NT2/D1 (cell line): ENCODE measurements at regions not wholly inside any gene's neighbourhood (a gene's known extent, or its start where the extent isn't known, plus 50 kb on each side); places are given as distances from the start of the nearest gene placed in this dataset.

ENCODE experiments used
- DNase-seq: peaks from one replicate; pipeline ENCODE4 v3.0.0-alpha.2; 2011; ENCODE audit warnings: low read depth, low spot score
- H3K27me3 ChIP-seq: 2 replicates; pipeline ENCODE4 v1.6.0; 2011; ENCODE audit warnings: mild to moderate bottlenecking; ENCODE audit not compliant: insufficient read length, insufficient read depth
- H3K36me3 ChIP-seq: 2 replicates; pipeline ENCODE4 v1.6.1; 2011; ENCODE audit warnings: mild to moderate bottlenecking, low read length, mixed read lengths; ENCODE audit not compliant: insufficient read depth, insufficient read length
- H3K4me1 ChIP-seq: 2 replicates; pipeline ENCODE4 v1.5.1; 2011; ENCODE audit not compliant: insufficient read depth, insufficient read length
- H3K4me3 ChIP-seq: 2 replicates; pipeline ENCODE4 v1.5.1; 2011; ENCODE audit warnings: low read depth; ENCODE audit not compliant: insufficient read length
- H3K9ac ChIP-seq: 2 replicates; pipeline ENCODE4 v1.6.0; 2011; ENCODE audit warnings: low read depth; ENCODE audit not compliant: insufficient read length
- H3K9me3 ChIP-seq: 2 replicates; pipeline ENCODE4 v1.5.1; 2011; ENCODE audit warnings: mild to moderate bottlenecking, low read length; ENCODE audit not compliant: insufficient read depth
- SUZ12 ChIP-seq: IDR thresholded peaks from 2 replicates; pipeline ENCODE4 v1.6.1; 2011; ENCODE audit not compliant: insufficient read length, insufficient read depth; ENCODE audit errors: extremely low read depth
- YY1 ChIP-seq: IDR thresholded peaks from 2 replicates; pipeline ENCODE4 v1.6.1; 2011; ENCODE audit not compliant: insufficient read length, insufficient read depth
- ZNF274 ChIP-seq: IDR thresholded peaks from 2 replicates; pipeline ENCODE4 v1.6.1; 2011; ENCODE audit warnings: mild to moderate bottlenecking, low read depth, low read length

GRCh38 chr5:155451106-155451505 is 437.6 kb downstream of the KIF4B start:
- TF ChIP-seq YY1 (no peak), SUZ12 (no peak), ZNF274 (no peak)
- Histone ChIP-seq H3K4me1 (no peaks in the 10 kb centered on the region), H3K27me3 (no peaks in the 10 kb centered on the region), H3K9ac (no peak overlapping the region), H3K9me3 (no peaks in the 10 kb centered on the region), H3K4me3 (no peak overlapping the region), H3K36me3 (no peaks in the 10 kb centered on the region)
- no peak for DNase-seq

- no peak for DNase-seq
- Histone ChIP-seq H3K27me3 (no peaks in the 10 kb centered on the region), H3K9ac (no peak overlapping the region), H3K4me1 (no peaks in the 10 kb centered on the region), H3K9me3 (no peaks in the 10 kb centered on the region), H3K36me3 (no peaks in the 10 kb centered on the region), H3K4me3 (no peak overlapping the region)
- no peak for TF ChIP-seq ZNF274
- TF ChIP-seq SUZ12, result no peak
- TF ChIP-seq YY1, result no peak
These were observed 442.4 kb downstream of the KIF4B start for GRCh38 chr5:155455791-155456514.

GRCh38 chr5:155459889-155460500 is 446.4 kb downstream of the KIF4B start:
- no peaks in the 10 kb centered on the region for H3K36me3 ChIP-seq
- TF ChIP-seq YY1, result no peak
- TF ChIP-seq ZNF274, result no peak
- no peaks in the 10 kb centered on the region for H3K4me1 ChIP-seq
- no peak for DNase-seq
- no peak overlapping the region for H3K9ac ChIP-seq
- no peaks in the 10 kb centered on the region for H3K9me3 ChIP-seq
- no peaks in the 10 kb centered on the region for H3K27me3 ChIP-seq
- H3K4me3 ChIP-seq, result no peak overlapping the region

DNA sequence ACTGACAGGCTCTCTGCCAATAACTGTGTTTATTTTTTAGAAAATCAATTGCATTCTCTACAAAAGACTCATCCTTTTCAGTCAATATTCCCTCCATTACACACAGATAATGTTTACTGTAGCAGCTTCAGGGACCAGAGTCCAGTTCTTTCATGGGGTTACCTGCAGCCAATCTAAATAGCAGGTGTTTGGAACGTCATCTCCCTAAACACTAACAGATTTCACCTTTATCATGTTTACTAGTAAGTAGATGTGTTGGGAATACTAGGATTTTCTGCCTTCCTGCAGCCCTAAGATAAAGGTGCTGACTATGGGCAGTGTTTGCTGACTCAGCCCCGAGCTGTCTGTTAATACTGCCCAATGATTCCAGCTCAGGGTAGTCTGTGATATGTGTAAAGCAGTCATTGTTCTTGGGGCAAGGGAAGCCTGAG is 447.0 kb downstream of the KIF4B start:
- no peak overlapping the region for H3K9ac ChIP-seq
- no peak for TF ChIP-seq YY1
- TF ChIP-seq ZNF274, result no peak
- no peak for TF ChIP-seq SUZ12
- H3K4me1 ChIP-seq, result no peaks in the 10 kb centered on the region
- no peaks in the 10 kb centered on the region for H3K27me3 ChIP-seq
- no peaks in the 10 kb centered on the region for H3K36me3 ChIP-seq
- H3K4me3 ChIP-seq, result no peak overlapping the region
- DNase-seq, result no peak
- no peaks in the 10 kb centered on the region for H3K9me3 ChIP-seq

GRCh38 chr5:155461304-155461703 is 447.7 kb downstream of the KIF4B start:
- TF ChIP-seq SUZ12, result no peak
- TF ChIP-seq ZNF274, result no peak
- TF ChIP-seq YY1, result no peak
- H3K36me3 ChIP-seq, result no peaks in the 10 kb centered on the region
- H3K27me3 ChIP-seq, result no peaks in the 10 kb centered on the region
- H3K9ac ChIP-seq, result no peak overlapping the region
- H3K9me3 ChIP-seq, result no peaks in the 10 kb centered on the region
- H3K4me1 ChIP-seq, result no peaks in the 10 kb centered on the region
- DNase-seq, result no peak
- H3K4me3 ChIP-seq, result no peak overlapping the region

DNA sequence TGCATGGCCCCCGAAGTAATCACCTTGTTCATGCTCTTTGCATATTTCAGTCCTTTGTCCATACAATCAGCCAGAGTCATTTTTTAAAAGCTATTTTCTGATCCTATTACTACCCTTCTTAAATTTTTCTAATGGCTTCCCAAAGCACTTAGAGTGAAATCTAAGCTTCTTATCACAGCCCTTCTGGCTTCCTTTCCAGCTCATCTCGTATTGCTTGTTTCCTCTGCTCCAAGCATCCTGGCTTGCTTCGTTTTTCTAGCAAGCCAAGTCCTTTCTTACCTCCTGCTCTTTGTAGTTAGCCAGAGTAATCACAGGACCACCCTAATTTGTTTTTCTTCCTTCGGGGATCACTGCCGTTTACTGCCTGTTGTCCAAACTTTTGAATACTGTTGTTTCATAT is 453.3 kb downstream of the KIF4B start:
- H3K4me3 ChIP-seq, result no peak overlapping the region
- H3K9ac ChIP-seq, result no peak overlapping the region
- H3K36me3 ChIP-seq, result no peaks in the 10 kb centered on the region
- no peaks in the 10 kb centered on the region for H3K9me3 ChIP-seq
- H3K4me1 ChIP-seq, result no peaks in the 10 kb centered on the region
- no peaks in the 10 kb centered on the region for H3K27me3 ChIP-seq
- TF ChIP-seq SUZ12, result no peak
- no peak for TF ChIP-seq ZNF274
- no peak for TF ChIP-seq YY1
- no peak for DNase-seq

- no peaks in the 10 kb centered on the region for H3K27me3 ChIP-seq
- no peak for TF ChIP-seq ZNF274
- no peak for TF ChIP-seq SUZ12
- TF ChIP-seq YY1, result no peak
- no peak overlapping the region for H3K4me3 ChIP-seq
- no peak for DNase-seq
- no peaks in the 10 kb centered on the region for H3K36me3 ChIP-seq
- H3K9ac ChIP-seq, result no peak overlapping the region
- no peaks in the 10 kb centered on the region for H3K9me3 ChIP-seq
- no peaks in the 10 kb centered on the region for H3K4me1 ChIP-seq
These were observed 457.5 kb downstream of the KIF4B start for GRCh38 chr5:155471027-155471426.
